Left ventricle myocardium superior (tissue), 1 donor: ENCODE measurements at regions not wholly inside any gene's neighbourhood (a gene's known extent, or its start where the extent isn't known, plus 50 kb on each side); places are given as distances from the start of the nearest gene placed in this dataset.

ENCODE experiments used
- ATAC-seq: fragments of 200-7000 bp; cut with Tn5 transposase; one replicate; pipeline ENCODE4 v1.9.1; 2020; ENCODE audit warnings: mild to moderate bottlenecking, moderate library complexity
- DNase-seq: peaks from one replicate; pipeline ENCODE4 v3.0.0-alpha.2; 2020
- intact Hi-C: fragments of 100-400 bp; cut with micrococcal nuclease; formaldehyde crosslinking; loops from one replicate; pipeline ENCODE4 v1.11.0; 2022
- donor health status: DM: no; HTN: yes; CAD: no; lungs with severe emphysema.

GRCh38 chr21:41689289-41689583, 77.6 kb downstream of the RIPK4 start:
- intact Hi-C loops, result no loop called here
- DNase-seq (no peak), ATAC-seq (no peak)

- ATAC-seq, result no peak
- intact Hi-C loops, result no loop called here
- DNase-seq, result no peak
These were observed 79.2 kb downstream of the RIPK4 start for GRCh38 chr21:41687633-41688032.

- ATAC-seq (no peak), DNase-seq (no peak)
- intact Hi-C loops, result no loop called here
These were observed 80.2 kb downstream of the RIPK4 start for GRCh38 chr21:41686664-41687063.

GRCh38 chr21:41685511-41686149, 81.2 kb downstream of the RIPK4 start:
- intact Hi-C loops, result no loop called here
- DNase-seq, result no peak

GRCh38 chr21:41684381-41685245, 82.2 kb downstream of the RIPK4 start:
- intact Hi-C loops, result no loop called here
- no peak for DNase-seq
- ATAC-seq, result peak; percentile 62

More at GRCh38 chr21:41685511-41686149, 81.2 kb downstream of the RIPK4 start:
- no peak for ATAC-seq

GRCh38 chr21:41683815-41684214, 83.0 kb downstream of the RIPK4 start:
- no peak for ATAC-seq
- intact Hi-C loops, result no loop called here
- no peak for DNase-seq

- DNase-seq (no peak), ATAC-seq (no peak)
- intact Hi-C loops, result no loop called here
These were observed 84.1 kb downstream of the RIPK4 start for GRCh38 chr21:41682719-41683179.

- intact Hi-C loops, result no loop called here
- no peak for DNase-seq
- no peak for ATAC-seq
These were observed 84.7 kb downstream of the RIPK4 start for GRCh38 chr21:41681939-41682718.

GRCh38 chr21:41681348-41681801, 85.5 kb downstream of the RIPK4 start:
- ATAC-seq (no peak), DNase-seq (no peak)
- intact Hi-C loops, result no loop called here

GRCh38 chr21:41680444-41681347, 86.2 kb downstream of the RIPK4 start:
- no peak for DNase-seq
- intact Hi-C loops, result no loop called here
- no peak for ATAC-seq

GRCh38 chr21:41678924-41679318, 87.9 kb downstream of the RIPK4 start:
- DNase-seq (peak; percentile 90), ATAC-seq (peak; percentile 99)
- intact Hi-C loops, result no loop called here

- no peak for DNase-seq
- peak; percentile 27 for ATAC-seq
- intact Hi-C loops, result no loop called here
These were observed 88.6 kb downstream of the RIPK4 start for GRCh38 chr21:41678016-41678923.

GRCh38 chr21:41677671-41678015, 89.2 kb downstream of the RIPK4 start:
- DNase-seq, result no peak
- intact Hi-C loops, result no loop called here
- no peak for ATAC-seq

- DNase-seq, result no peak
- intact Hi-C loops, result no loop called here
- no peak for ATAC-seq
These were observed 90.7 kb downstream of the RIPK4 start for GRCh38 chr21:41676198-41676597.

GRCh38 chr21:41675574-41675973, 91.3 kb downstream of the RIPK4 start:
- ATAC-seq, result no peak
- intact Hi-C loops, result no loop called here
- DNase-seq, result no peak

GRCh38 chr21:41674402-41674801, 92.5 kb downstream of the RIPK4 start:
- DNase-seq, result no peak
- intact Hi-C loops, result no loop called here
- ATAC-seq, result no peak

- peak; percentile 44 for ATAC-seq
These were observed 93.1 kb downstream of the RIPK4 start for GRCh38 chr21:41673596-41674335.

More at GRCh38 chr21:41673596-41674335, 93.1 kb downstream of the RIPK4 start:
- no peak for DNase-seq
- intact Hi-C loops, result no loop called here
